Fibroblast of the aortic adventitia (primary cell): ENCODE measurements at regions not wholly inside any gene's neighbourhood (a gene's known extent, or its start where the extent isn't known, plus 50 kb on each side); places are given as distances from the start of the nearest gene placed in this dataset.
"Not testable (repeated sequence)": the region's sequence is repeated elsewhere in the genome, so short reads cannot be mapped to it uniquely, and the experiment has no call there.

Experiments used
- DNase-seq: peaks from one replicate; pipeline ENCODE4 v3.0.0-alpha.2; 2010; ENCODE audit warnings: low read depth
- H3K4me3 ChIP-seq: 2 replicates; pipeline ENCODE4 v1.5.1; 2011; ENCODE audit warnings: low read depth, mild to moderate bottlenecking, control low read depth, low read length, moderate library complexity
- TF ChIP-seq, protein P1 (sequence below): IDR thresholded peaks from 2 replicates; pipeline ENCODE4 v1.5.1; 2011; ENCODE audit warnings: mild to moderate bottlenecking, low read length, control low read depth, inconsistent platforms; ENCODE audit not compliant: insufficient read depth

DNA sequence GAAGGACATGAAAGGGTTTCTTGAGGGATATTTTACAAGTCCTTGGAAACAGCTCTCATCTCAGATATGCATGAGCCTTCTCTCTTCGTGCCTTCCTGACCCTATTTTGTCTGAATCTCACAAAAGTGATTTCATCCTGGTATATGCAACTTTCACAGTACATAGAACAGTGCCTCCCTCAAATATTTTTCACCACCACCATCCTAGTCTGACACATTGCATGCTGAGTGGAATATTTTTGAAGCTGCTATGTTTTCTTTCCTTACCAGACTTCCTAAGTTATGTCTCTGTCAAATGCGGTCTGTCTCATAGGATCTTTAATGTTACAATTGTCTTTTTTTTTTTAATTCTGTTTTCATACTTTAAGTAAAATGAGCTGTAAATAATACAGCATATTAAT is 673.3 kb upstream of the LRRN3 start:
- no peak for DNase-seq
- TF ChIP-seq, protein P1, sequence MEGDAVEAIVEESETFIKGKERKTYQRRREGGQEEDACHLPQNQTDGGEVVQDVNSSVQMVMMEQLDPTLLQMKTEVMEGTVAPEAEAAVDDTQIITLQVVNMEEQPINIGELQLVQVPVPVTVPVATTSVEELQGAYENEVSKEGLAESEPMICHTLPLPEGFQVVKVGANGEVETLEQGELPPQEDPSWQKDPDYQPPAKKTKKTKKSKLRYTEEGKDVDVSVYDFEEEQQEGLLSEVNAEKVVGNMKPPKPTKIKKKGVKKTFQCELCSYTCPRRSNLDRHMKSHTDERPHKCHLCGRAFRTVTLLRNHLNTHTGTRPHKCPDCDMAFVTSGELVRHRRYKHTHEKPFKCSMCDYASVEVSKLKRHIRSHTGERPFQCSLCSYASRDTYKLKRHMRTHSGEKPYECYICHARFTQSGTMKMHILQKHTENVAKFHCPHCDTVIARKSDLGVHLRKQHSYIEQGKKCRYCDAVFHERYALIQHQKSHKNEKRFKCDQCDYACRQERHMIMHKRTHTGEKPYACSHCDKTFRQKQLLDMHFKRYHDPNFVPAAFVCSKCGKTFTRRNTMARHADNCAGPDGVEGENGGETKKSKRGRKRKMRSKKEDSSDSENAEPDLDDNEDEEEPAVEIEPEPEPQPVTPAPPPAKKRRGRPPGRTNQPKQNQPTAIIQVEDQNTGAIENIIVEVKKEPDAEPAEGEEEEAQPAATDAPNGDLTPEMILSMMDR, result no peak
- H3K4me3 ChIP-seq, result no peak overlapping the region

DNA sequence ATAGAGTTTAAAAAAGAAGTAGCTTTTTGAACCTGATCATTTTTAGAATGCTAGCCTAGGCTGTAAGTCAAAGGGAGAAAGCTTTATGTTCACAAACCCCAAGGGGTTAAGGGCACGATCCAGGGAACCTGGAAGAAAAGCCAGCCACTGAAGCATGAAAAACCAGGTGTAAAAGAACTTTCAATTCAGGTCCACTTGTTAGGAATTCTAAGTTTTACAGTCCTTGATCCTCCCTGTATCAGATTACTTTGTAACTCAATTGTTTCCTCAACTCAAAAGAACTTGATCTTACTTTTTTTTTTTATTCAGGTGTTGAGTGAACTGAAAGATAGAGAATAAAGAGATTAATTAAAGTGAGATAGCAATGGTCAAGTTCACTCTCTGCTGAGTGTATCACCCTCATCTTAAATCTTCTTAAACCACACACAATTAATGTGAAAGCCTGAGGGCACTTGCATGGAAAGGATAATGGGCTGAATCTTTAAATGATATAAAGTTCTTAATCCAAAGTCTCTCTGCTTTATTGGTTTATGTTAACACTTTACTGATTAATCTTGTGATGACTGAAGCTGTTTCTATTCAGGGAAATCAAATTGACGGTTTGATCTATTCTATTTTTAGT is 672.2 kb upstream of the LRRN3 start:
- TF ChIP-seq, protein P1, result no peak
- no peak overlapping the region for H3K4me3 ChIP-seq
- DNase-seq, result no peak

DNA sequence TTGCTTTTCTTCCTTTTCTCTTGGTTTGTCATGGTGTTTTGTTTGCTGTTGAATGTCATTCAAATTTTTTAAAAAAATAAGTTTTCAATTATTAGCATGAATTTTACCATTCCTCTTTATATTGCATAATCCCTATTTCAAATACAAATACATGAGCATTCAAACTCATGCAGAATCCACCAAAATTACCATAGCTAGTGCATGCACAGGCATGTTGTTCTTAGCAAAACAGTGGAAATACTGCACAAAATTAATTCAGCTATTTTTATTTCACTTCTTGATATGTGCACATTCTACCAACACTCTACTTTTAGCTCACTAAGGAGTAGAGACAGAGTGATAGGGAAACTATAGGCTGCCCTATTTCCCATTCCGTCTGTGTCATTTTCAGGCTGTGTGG is 670.1 kb upstream of the LRRN3 start:
- DNase-seq, result no peak

DNA sequence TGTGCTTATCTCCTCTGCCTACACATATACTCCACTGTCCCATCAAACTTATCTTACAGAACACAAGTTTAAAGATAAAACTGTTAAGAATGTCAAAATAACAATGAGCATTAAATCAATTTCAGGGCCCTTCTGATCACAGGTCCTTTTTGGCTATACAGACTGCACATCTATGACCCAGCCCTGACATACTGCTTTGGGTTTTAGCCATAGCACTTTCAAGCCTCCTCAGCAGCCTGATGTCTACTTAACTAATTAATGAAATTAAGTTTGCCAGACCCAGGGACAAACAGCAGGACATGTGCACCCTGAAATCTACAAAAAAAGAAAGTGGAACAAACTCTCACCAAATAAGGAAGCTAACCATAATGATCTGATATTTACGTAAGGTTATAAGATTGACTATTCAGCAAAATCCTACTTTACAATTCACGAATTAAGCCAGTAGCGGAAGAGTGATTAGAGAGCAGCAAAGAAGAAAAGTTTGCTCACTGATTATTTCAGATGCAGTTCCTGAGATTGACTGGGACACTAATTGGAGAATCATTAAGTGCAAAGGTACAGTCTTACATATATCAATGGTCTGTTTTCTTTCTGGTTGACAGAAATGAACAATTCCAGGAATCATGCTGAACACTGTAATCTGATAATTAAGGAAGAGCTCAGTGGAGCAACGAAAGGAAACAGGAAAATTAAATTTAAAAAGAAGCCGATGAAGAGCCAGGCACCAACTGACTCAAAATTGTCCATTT is 669.3 kb upstream of the LRRN3 start:
- no peak overlapping the region for H3K4me3 ChIP-seq
- TF ChIP-seq, protein P1, result no peak
- DNase-seq, result no peak

More for the DNA sequence above, 670.1 kb upstream of the LRRN3 start:
- H3K4me3 ChIP-seq, result no peak overlapping the region
- TF ChIP-seq, protein P1, result no peak

DNA sequence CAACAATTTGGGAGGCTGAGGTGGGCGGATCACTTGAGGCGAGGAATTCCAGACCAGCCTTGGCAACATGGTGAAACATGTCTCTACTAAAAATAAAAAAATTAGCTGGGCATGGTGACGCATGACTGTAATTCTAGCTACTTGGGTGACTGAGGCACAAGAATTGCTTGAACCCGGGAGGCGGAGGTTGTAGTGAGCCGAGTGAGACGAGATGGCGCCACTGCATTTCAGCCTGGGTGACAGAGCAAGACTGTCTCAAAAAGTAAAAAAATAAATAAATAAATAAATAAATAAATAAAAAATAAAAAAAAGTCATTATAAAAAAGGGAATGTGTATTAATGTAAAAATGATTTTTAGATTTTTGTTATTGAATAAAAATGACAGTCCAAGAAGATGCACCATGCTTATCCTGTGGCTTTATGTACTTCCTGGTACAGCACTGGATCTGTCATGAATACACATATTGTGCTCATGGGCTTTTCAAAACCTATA is 658.8 kb upstream of the LRRN3 start:
- no peak overlapping the region for H3K4me3 ChIP-seq
- DNase-seq, result no peak
- TF ChIP-seq, protein P1, result no peak

DNA sequence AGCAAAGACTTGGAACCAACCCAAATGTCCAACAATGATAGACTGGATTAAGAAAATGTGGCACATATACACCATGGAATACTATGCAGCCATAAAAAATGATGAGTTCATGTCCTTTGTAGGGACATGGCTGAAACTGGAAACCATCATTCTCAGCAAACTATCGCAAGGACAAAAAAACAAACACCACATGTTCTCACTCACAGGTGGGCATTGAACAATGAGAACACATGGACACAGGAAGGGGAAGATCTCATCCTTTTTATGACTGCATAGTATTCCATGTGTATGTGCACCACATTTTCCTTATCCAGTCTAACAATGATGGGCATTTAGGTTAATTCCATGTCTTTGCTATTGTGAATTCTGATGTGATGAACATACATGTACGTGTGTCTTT is 652.0 kb upstream of the LRRN3 start:
- not testable (repeated sequence) for H3K4me3 ChIP-seq, DNase-seq

DNA sequence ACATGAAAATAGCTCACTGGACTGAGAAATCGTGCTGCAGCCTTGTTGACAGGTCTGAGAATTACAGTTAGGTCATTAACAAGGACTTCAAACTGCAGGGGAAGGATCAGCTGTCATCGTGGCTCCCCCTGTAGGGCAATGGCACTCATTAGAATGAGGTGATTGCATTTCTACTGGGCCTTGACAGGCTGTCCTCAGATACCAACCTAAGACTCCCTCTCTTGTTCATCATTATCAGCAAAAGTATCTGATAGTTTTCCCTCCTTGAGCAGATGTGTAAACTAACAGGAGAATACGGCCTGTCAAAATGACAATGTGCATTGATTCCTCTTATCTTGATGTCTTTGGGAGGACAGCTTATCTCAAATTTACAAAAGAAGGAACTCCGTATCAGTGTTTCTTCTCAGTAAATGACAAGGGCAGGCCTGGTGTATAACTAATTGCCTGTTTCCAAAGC is 648.5 kb upstream of the LRRN3 start:
- DNase-seq, result no peak
- no peak overlapping the region for H3K4me3 ChIP-seq
- TF ChIP-seq, protein P1, result no peak
